Neural progenitor cell (in vitro differentiated cells): ENCODE measurements at regions not wholly inside any gene's neighbourhood (a gene's known extent, or its start where the extent isn't known, plus 50 kb on each side); places are given as distances from the start of the nearest gene placed in this dataset.
A peak's percentile ranks its signal among the peaks of the same experiment; 100 is the strongest.

Source experiments
- DNase-seq: peaks from one replicate; pipeline ENCODE4 v3.0.0-alpha.2; 2016; ENCODE audit warnings: low spot score
- H2AFZ ChIP-seq: fragments of 200-600 bp; sonication (generic); replicated peaks from 2 replicates; pipeline ENCODE4 v1.6.1; 2016; ENCODE audit warnings: antibody characterized with exemption
- H3F3A ChIP-seq: fragments of 200-600 bp; sonication (generic); 2 replicates; pipeline ENCODE4 v1.6.1; 2016; ENCODE audit warnings: antibody characterized with exemption, low read depth
- H3K27ac ChIP-seq: fragments of 200-600 bp; sonication (generic); 2 replicates; pipeline ENCODE4 v1.5.1; 2016; ENCODE audit warnings: mild to moderate bottlenecking
- H3K27me3 ChIP-seq: fragments of 200-600 bp; sonication (generic); 2 replicates; pipeline ENCODE4 v1.6.1; 2016; ENCODE audit warnings: mild to moderate bottlenecking, moderate library complexity
- H3K36me3 ChIP-seq: fragments of 200-600 bp; sonication (generic); 2 replicates; pipeline ENCODE4 v1.5.1; 2016
- H3K4me1 ChIP-seq: fragments of 200-600 bp; sonication (generic); 2 replicates; pipeline ENCODE4 v1.6.1; 2016; ENCODE audit warnings: mixed run types
- H3K4me2 ChIP-seq: fragments of 200-600 bp; sonication (generic); 2 replicates; pipeline ENCODE4 v1.6.1; 2016
- H3K4me3 ChIP-seq: fragments of 200-600 bp; sonication (generic); 2 replicates; pipeline ENCODE4 v1.5.1; 2016
- H3K79me2 ChIP-seq: fragments of 200-600 bp; sonication (generic); 2 replicates; pipeline ENCODE4 v1.6.1; 2016; ENCODE audit warnings: low read depth
- H3K9ac ChIP-seq: fragments of 200-600 bp; sonication (generic); 2 replicates; pipeline ENCODE4 v1.6.1; 2016
- H3K9me3 ChIP-seq: fragments of 200-600 bp; sonication (generic); 2 replicates; pipeline ENCODE4 v1.5.1; 2016; ENCODE audit warnings: low read depth
- H4K20me1 ChIP-seq: fragments of 200-600 bp; sonication (generic); 2 replicates; pipeline ENCODE4 v1.6.1; 2016; ENCODE audit warnings: low read depth
- H3K27ac Mint-ChIP-seq: 3 replicates; pipeline ENCODE4 v1.8.0; 2021; ENCODE audit warnings: mixed read lengths
- H3K27me3 Mint-ChIP-seq: 2 replicates; pipeline ENCODE4 v1.8.0; 2022; ENCODE audit warnings: low read depth, mild to moderate bottlenecking, inconsistent platforms, moderate library complexity, mixed read lengths; ENCODE audit not compliant: insufficient read depth
- H3K36me3 Mint-ChIP-seq: 3 replicates; pipeline ENCODE4 v1.8.0; 2021; ENCODE audit warnings: mixed read lengths
- H3K4me1 Mint-ChIP-seq: 3 replicates; pipeline ENCODE4 v1.8.0; 2021; ENCODE audit warnings: mixed read lengths
- H3K4me3 Mint-ChIP-seq: 3 replicates; pipeline ENCODE4 v1.8.0; 2021; ENCODE audit warnings: mild to moderate bottlenecking, moderate library complexity, mixed read lengths
- H3K9me3 Mint-ChIP-seq: 3 replicates; pipeline ENCODE4 v1.8.0; 2020; ENCODE audit warnings: mixed read lengths
- CTCF ChIP-seq: fragments of 200-600 bp; sonication (generic); IDR thresholded peaks from 2 replicates; pipeline ENCODE4 v1.5.1; 2017; ENCODE audit warnings: antibody characterized with exemption, mild to moderate bottlenecking
- EZH2 ChIP-seq: fragments of 200-600 bp; sonication (generic); IDR thresholded peaks from 2 replicates; pipeline ENCODE4 v1.6.1; 2017; ENCODE audit warnings: antibody characterized with exemption, mild to moderate bottlenecking, moderate library complexity
- EZH2phosphoT487 ChIP-seq: fragments of 200-600 bp; sonication (generic); IDR thresholded peaks from 2 replicates; pipeline ENCODE4 v1.6.1; 2017; ENCODE audit warnings: antibody characterized with exemption

- Mint-ChIP-seq H3K27me3 (peaks cover 22% of the 10 kb centered on the region), H3K4me1 (peaks cover 42% of the 10 kb centered on the region), H3K9me3 (no peaks in the 10 kb centered on the region), H3K36me3 (no peaks in the 10 kb centered on the region), H3K27ac (no peak overlapping the region), H3K4me3 (no peak overlapping the region)
- H3K79me2 ChIP-seq, result no peaks in the 10 kb centered on the region
- no peaks in the 10 kb centered on the region for H3K36me3 ChIP-seq
- no peak for TF ChIP-seq CTCF
- no peak for TF ChIP-seq EZH2phosphoT487
- TF ChIP-seq EZH2, result no peak
- no peaks in the 10 kb centered on the region for H3K9me3 ChIP-seq
- no peak overlapping the region for H3K4me3 ChIP-seq
- no peak overlapping the region for H3K27ac ChIP-seq
- peaks cover 27% of the 10 kb centered on the region for H3K4me1 ChIP-seq
- no peak overlapping the region for H2AFZ ChIP-seq
- H3K27me3 ChIP-seq, result peaks cover 35% of the 10 kb centered on the region
- no peaks in the 10 kb centered on the region for H4K20me1 ChIP-seq
- no peaks in the 10 kb centered on the region for H3F3A ChIP-seq
- H3K9ac ChIP-seq, result no peak overlapping the region
- no peak overlapping the region for H3K4me2 ChIP-seq
- no peak for DNase-seq
These were observed 175.3 kb upstream of the KLF14 start for GRCh38 chr7:130909161-130909836.

GRCh38 chr7:130909881-130910672 lies 176.1 kb upstream of the KLF14 start:
- H3K27ac ChIP-seq, result no peak overlapping the region
- no peak overlapping the region for H2AFZ ChIP-seq
- H3K27me3 ChIP-seq, result peaks cover 43% of the 10 kb centered on the region
- H3F3A ChIP-seq, result no peaks in the 10 kb centered on the region
- peaks cover 27% of the 10 kb centered on the region for H3K4me1 ChIP-seq
- no peak overlapping the region for H3K27ac Mint-ChIP-seq
- no peak overlapping the region for H3K4me3 Mint-ChIP-seq
- no peak overlapping the region for H3K4me2 ChIP-seq
- no peaks in the 10 kb centered on the region for H3K36me3 Mint-ChIP-seq
- H4K20me1 ChIP-seq, result no peaks in the 10 kb centered on the region
- DNase-seq, result no peak
- no peak overlapping the region for H3K4me3 ChIP-seq
- no peak overlapping the region for H3K9ac ChIP-seq
- no peaks in the 10 kb centered on the region for H3K36me3 ChIP-seq
- no peaks in the 10 kb centered on the region for H3K9me3 ChIP-seq
- no peaks in the 10 kb centered on the region for H3K79me2 ChIP-seq
- peaks cover 40% of the 10 kb centered on the region for H3K4me1 Mint-ChIP-seq
- no peaks in the 10 kb centered on the region for H3K9me3 Mint-ChIP-seq
- peaks cover 23% of the 10 kb centered on the region for H3K27me3 Mint-ChIP-seq
- TF ChIP-seq CTCF, result no peak
- TF ChIP-seq EZH2phosphoT487, result no peak
- no peak for TF ChIP-seq EZH2

DNA sequence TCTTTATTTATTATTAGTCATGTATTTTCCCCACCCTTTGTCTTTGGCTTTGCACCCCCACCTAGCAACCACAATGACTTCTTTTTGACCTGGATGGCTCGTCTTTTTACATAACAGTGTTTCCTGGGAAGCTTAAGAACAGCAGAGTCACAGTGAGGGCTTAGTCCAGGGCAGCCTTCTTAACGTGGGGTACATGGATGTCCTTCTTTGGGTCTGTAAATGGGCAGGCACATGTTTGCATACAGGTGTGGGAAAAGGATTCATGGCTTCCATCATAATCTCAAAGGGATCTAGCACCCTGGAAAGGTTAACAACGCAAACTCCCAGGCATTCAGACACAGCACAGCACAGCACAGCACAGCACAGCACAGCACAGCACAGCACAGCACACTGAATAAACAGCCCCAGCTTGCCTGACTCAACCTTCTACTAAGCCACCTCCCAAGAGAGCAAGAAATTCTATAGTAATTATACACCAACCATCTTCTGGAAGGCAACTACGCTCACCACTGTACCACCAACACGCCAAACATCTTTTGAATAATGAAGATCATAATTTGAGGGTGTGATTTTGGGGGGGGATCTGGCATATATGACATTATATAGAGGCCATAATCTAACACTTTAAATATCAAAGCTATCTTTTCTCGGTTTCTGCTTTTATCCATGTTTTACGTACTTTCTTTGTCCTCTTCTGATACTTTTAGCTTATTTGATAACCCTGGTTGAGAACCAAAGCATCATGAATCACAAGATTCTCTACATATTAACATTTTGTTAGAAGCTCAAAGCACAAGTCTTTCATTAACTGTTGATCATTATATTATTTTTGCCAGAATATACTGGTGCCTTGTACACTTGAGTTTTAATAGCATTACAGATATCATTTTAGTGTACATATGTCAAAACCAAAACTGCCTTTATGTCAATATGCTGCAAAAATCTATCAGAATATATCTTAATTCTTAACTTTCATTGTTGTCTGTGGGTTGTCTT lies 177.2 kb upstream of the KLF14 start:
- Mint-ChIP-seq H3K27me3 (peaks cover 31% of the 10 kb centered on the region), H3K27ac (peak overlapping the region; percentile 18), H3K4me1 (peaks cover 43% of the 10 kb centered on the region), H3K9me3 (no peaks in the 10 kb centered on the region), H3K36me3 (no peaks in the 10 kb centered on the region), H3K4me3 (no peak overlapping the region)
- H3K4me3 ChIP-seq, result no peak overlapping the region
- H3K36me3 ChIP-seq, result no peaks in the 10 kb centered on the region
- no peak overlapping the region for H3K9ac ChIP-seq
- no peak for TF ChIP-seq EZH2phosphoT487
- TF ChIP-seq EZH2, result no peak
- no peak for TF ChIP-seq CTCF
- no peaks in the 10 kb centered on the region for H3K9me3 ChIP-seq
- no peaks in the 10 kb centered on the region for H3F3A ChIP-seq
- H2AFZ ChIP-seq, result peak overlapping the region; percentile 31
- no peak overlapping the region for H3K27ac ChIP-seq
- peaks cover 27% of the 10 kb centered on the region for H3K4me1 ChIP-seq
- H3K27me3 ChIP-seq, result peaks cover 46% of the 10 kb centered on the region
- H4K20me1 ChIP-seq, result no peaks in the 10 kb centered on the region
- H3K4me2 ChIP-seq, result peak overlapping the region; percentile 9
- H3K79me2 ChIP-seq, result no peaks in the 10 kb centered on the region
- no peak for DNase-seq
